Nephron progenitor cell (in vitro differentiated cells): ENCODE measurements at regions not wholly inside any gene's neighbourhood (a gene's known extent, or its start where the extent isn't known, plus 50 kb on each side); places are given as distances from the start of the nearest gene placed in this dataset.

Experiments used
- DNase-seq: peaks from one replicate; pipeline ENCODE4 v3.0.0; 2021
- H3K27ac Mint-ChIP-seq: 2 replicates; pipeline ENCODE4 v1.8.0; 2021; ENCODE audit warnings: mild to moderate bottlenecking, moderate library complexity, mixed read lengths
- H3K27me3 Mint-ChIP-seq: 2 replicates; pipeline ENCODE4 v1.8.0; 2021; ENCODE audit warnings: mild to moderate bottlenecking, low read depth, mixed read lengths; ENCODE audit not compliant: poor library complexity
- H3K36me3 Mint-ChIP-seq: 2 replicates; pipeline ENCODE4 v1.8.0; 2021; ENCODE audit warnings: low read depth, mixed read lengths
- H3K4me1 Mint-ChIP-seq: 2 replicates; pipeline ENCODE4 v1.8.0; 2021; ENCODE audit warnings: mixed read lengths
- H3K4me3 Mint-ChIP-seq: 2 replicates; pipeline ENCODE4 v1.8.0; 2021; ENCODE audit warnings: mild to moderate bottlenecking, moderate library complexity, mixed read lengths
- H3K9me3 Mint-ChIP-seq: 2 replicates; pipeline ENCODE4 v1.8.0; 2021; ENCODE audit warnings: mild to moderate bottlenecking, moderate library complexity, mixed read lengths
- TF ChIP-seq, protein P1 (sequence below): fragments of 200-600 bp; sonication (generic); IDR thresholded peaks from 2 replicates; pipeline ENCODE4 v1.5.0; 2021; ENCODE audit warnings: antibody characterized with exemption

DNA sequence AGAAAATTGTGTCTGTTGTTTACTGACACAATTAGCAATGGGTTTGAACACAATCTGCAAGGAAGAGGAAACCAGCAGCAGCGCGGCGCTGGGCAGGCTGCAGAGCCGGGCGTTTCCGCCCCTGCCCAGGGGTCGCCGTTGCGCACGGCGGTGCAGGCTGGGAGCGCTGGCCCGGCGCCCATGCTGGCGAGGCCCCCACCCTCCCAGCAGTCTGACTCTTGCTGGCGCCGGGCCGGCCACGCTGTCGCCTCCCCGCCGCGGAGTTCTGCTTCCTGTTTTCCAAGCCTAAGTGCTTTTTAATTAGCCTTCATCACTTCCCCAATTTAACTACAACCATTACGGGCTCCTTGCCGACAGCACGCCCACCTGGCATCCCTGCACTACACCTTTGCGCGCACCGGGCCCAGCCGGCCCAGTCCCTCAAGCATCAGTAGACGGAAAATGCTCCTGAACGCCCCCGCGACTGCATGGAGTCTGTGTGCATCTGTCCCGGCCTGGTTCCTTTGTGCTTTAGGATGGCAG is 212.1 kb downstream of the GXYLT1 start:
- H3K27me3 Mint-ChIP-seq: peaks cover 9% of the 10 kb centered on the region
- peaks cover 5% of the 10 kb centered on the region for H3K36me3 Mint-ChIP-seq
- peak; percentile 59 for DNase-seq
- H3K27ac Mint-ChIP-seq: no peak overlapping the region
- H3K4me3 Mint-ChIP-seq: peak overlapping the region; percentile 81
- peaks cover 8% of the 10 kb centered on the region for H3K9me3 Mint-ChIP-seq
- TF ChIP-seq, protein P1, sequence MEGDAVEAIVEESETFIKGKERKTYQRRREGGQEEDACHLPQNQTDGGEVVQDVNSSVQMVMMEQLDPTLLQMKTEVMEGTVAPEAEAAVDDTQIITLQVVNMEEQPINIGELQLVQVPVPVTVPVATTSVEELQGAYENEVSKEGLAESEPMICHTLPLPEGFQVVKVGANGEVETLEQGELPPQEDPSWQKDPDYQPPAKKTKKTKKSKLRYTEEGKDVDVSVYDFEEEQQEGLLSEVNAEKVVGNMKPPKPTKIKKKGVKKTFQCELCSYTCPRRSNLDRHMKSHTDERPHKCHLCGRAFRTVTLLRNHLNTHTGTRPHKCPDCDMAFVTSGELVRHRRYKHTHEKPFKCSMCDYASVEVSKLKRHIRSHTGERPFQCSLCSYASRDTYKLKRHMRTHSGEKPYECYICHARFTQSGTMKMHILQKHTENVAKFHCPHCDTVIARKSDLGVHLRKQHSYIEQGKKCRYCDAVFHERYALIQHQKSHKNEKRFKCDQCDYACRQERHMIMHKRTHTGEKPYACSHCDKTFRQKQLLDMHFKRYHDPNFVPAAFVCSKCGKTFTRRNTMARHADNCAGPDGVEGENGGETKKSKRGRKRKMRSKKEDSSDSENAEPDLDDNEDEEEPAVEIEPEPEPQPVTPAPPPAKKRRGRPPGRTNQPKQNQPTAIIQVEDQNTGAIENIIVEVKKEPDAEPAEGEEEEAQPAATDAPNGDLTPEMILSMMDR: no peak
- H3K4me1 Mint-ChIP-seq: peaks cover 16% of the 10 kb centered on the region

DNA sequence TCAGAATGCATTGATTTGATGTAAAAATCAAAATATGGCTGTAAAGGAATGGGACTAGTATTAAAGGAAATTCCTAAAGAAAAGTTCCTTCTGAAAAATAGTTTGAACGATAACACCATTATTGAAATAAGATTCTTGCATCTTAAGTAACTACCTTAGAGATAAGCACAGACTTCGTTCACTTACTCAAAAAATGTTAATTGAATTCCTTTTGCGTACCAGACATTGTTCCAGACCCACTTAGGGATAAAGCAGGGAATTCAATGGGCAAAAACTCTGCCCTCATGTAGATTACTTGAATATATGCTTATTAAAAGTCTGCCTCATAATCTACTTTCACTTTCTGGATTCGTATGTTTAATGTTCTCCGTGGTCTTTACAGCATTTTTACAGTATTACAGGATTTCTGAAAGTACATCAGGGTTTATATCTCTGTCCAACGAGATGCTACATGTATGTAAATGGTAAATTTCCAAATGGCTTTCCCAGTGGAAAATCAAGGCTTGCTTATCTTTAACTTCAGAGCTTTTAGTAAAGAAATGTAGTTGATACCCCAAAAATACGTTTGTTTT is 213.7 kb downstream of the GXYLT1 start:
- H3K27ac Mint-ChIP-seq: no peak overlapping the region
- peaks cover 16% of the 10 kb centered on the region for H3K4me1 Mint-ChIP-seq
- TF ChIP-seq, protein P1: no peak
- peaks cover 5% of the 10 kb centered on the region for H3K36me3 Mint-ChIP-seq
- H3K9me3 Mint-ChIP-seq: peaks cover 3% of the 10 kb centered on the region
- H3K27me3 Mint-ChIP-seq: peaks cover 4% of the 10 kb centered on the region
- no peak overlapping the region for H3K4me3 Mint-ChIP-seq
- no peak for DNase-seq

DNA sequence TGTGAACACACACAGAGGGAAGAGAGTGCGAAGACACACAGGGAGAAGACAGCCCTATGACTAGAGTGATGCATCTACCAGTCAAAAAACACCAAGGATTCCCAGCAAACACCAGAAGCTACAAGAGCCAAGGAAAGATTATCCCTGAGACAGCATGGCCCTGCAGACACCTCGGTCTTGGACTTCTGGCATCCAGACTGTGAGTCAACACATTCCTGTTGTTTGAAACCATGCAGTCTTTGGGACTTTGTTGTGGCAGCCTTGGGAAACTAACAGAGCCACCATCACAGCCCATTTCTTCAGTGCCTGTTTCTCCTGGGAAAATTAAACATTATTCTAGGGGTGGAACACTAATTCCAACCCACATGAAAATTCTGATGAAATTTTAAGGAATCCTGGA is 220.6 kb downstream of the GXYLT1 start:
- TF ChIP-seq, protein P1: no peak
- no peaks in the 10 kb centered on the region for H3K27me3 Mint-ChIP-seq
- no peak overlapping the region for H3K4me3 Mint-ChIP-seq
- no peak for DNase-seq
- H3K9me3 Mint-ChIP-seq: peaks cover 14% of the 10 kb centered on the region
- no peak overlapping the region for H3K27ac Mint-ChIP-seq
- no peaks in the 10 kb centered on the region for H3K36me3 Mint-ChIP-seq
- peaks cover 25% of the 10 kb centered on the region for H3K4me1 Mint-ChIP-seq

DNA sequence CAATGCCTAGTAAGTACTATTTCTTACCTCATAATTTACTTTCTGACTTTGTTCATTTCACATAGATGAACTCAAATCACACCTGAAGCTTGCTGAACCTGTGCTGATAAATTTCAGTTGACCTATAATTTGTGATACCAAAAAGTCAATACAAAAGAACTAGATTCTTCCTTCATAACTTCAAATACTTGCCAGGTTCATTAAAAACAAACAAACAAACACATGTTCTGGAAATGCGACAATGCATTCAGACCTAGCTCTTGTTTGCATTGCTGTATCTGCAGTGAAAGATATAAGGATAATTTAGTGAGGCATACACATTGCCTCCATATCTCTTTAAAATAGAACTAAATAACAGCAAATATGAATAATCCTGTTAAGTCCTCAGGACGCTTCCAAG is 221.3 kb downstream of the GXYLT1 start:
- Mint-ChIP-seq H3K4me1 (peaks cover 31% of the 10 kb centered on the region), H3K27me3 (no peaks in the 10 kb centered on the region), H3K4me3 (no peak overlapping the region), H3K36me3 (no peaks in the 10 kb centered on the region), H3K9me3 (peaks cover 14% of the 10 kb centered on the region), H3K27ac (no peak overlapping the region)
- TF ChIP-seq, protein P1: no peak
- DNase-seq: no peak

DNA sequence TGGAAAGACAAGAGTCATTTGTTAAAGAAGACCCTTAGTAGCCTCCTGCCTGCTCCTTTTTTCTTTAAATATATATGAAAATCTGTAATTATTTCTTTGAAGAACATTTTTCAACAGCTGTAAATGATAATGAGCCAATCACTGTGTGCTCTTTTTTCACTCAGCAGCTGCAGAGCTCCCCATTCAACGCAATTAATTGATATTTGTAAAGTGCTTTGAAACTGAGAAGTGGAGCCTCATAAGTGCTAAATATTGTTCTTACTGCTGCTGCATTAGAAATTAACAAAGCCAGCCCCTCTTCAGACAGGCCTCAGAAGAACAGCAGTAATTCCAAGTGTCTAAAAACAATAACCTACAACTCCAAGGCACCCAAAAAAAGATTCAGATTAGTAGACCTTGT is 224.3 kb downstream of the GXYLT1 start:
- TF ChIP-seq, protein P1: no peak
- DNase-seq: no peak
- Mint-ChIP-seq H3K4me1 (peaks cover 39% of the 10 kb centered on the region), H3K27ac (no peak overlapping the region), H3K36me3 (no peaks in the 10 kb centered on the region), H3K4me3 (no peak overlapping the region), H3K9me3 (peaks cover 10% of the 10 kb centered on the region), H3K27me3 (no peaks in the 10 kb centered on the region)

DNA sequence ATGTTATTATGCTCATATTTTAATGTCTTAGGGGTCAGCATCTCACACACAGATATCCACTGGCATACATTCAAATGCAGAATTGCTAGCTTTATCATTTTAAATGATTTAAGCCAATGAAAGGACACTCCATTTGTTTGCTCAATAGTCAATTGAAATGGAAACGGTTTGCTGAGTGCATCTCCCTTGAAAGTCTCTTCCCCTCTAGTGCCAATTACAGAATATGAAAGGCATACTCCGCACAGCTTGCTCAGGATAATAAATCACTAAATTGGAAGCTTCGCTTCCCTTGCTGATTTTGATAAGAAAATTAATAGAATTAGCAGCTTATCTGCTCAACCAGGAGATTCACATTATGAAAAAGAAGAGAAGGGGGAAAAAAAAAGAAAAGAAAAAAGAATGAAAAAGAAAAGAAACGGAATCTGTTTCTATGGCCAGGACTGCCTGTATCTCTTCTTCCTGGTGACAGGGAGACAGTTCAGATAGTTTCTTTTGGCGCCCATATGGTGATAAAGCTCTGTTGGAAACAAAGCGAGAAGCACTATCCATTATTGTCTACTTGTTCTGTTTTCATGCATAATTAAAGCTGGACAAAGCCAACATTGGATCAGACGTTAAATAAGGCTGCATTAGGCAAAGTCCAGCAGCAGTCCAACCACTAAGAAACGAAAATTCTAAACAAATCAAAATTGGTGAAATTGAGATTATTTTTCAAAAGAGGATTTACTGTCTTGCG is 225.0 kb downstream of the GXYLT1 start:
- Mint-ChIP-seq H3K27me3 (no peaks in the 10 kb centered on the region), H3K4me1 (peaks cover 39% of the 10 kb centered on the region), H3K4me3 (peak overlapping the region; percentile 75), H3K9me3 (peaks cover 7% of the 10 kb centered on the region), H3K36me3 (no peaks in the 10 kb centered on the region), H3K27ac (no peak overlapping the region)
- TF ChIP-seq, protein P1: no peak
- no peak for DNase-seq
